Adrenal gland (tissue), 9 donors: ENCODE measurements at regions not wholly inside any gene's neighbourhood (a gene's known extent, or its start where the extent isn't known, plus 50 kb on each side); places are given as distances from the start of the nearest gene placed in this dataset.

Source experiments
- DNase-seq, 7 donors: peaks; one replicate each; pipeline ENCODE4 v3.0.0-alpha.2; 2019 to 2020
- H3K27ac ChIP-seq, 5 donors: fragments of 200-600 bp; sonication (generic) in 4 of 5; 1 replicate in 3 of 5; 2 replicates in 2 of 5; pipeline versions ENCODE4 v1.5.1 to v1.8.0; 2016 to 2020; ENCODE audit warnings: mild to moderate bottlenecking in 1 of 5
- H3K27me3 ChIP-seq: fragments of 200-600 bp; 2 replicates; pipeline ENCODE4 v1.8.0; 2021
- H3K36me3 ChIP-seq, 2 donors: fragments of 200-600 bp; replicated peaks in 1 of 2; 1 replicate in 1 of 2; 2 replicates in 1 of 2; pipeline versions ENCODE4 v1.5.1 to v1.8.0; 2018 to 2022
- H3K4me1 ChIP-seq, 2 donors: fragments of 200-600 bp; replicated peaks in 1 of 2; 1 replicate in 1 of 2; 2 replicates in 1 of 2; pipeline versions ENCODE4 v1.5.1 to v1.8.0; 2018 to 2021
- H3K4me3 ChIP-seq, 4 donors: fragments of 200-600 bp; sonication (generic) in 3 of 4; one replicate each; pipeline ENCODE4 v1.5.1; 2016 to 2018
- H3K9me3 ChIP-seq, 3 donors: fragments of 200-600 bp; sonication (generic) in 1 of 3; replicated peaks in 1 of 3; 1 replicate in 2 of 3; 2 replicates in 1 of 3; pipeline versions ENCODE4 v1.5.1 to v1.8.0; 2016 to 2021
- POLR2A ChIP-seq, 2 donors: fragments of 450-650 bp; IDR thresholded peaks; one replicate each; pipeline ENCODE4 v1.6.1; 2017; ENCODE audit warnings: antibody characterized with exemption in 2 of 2, mild to moderate bottlenecking in 2 of 2, moderate library complexity in 1 of 2
- WGBS, 4 donors: extraction: QIAGEN DNeasy Blood & Tissue Kit in 2 of 4; methylation state at CpG; one replicate each; pipeline versions ENCODE4 v1.1.5 to v1.1.7; 2013 to 2017; 5-methylcytosine and 5-hydroxymethylcytosine counted together
- intact Hi-C, 2 donors: fragments of 100-400 bp; cut with DNase I; formaldehyde crosslinking; loops; one replicate each; pipeline versions ENCODE4 v1.14.1 to v1.15.0; 2022 to 2023
- TF ChIP-seq, protein P1 (sequence below), 6 experiments: fragments of 450-650 bp in 4 of 6; fragments of 200-600 bp in 2 of 6; sonication (generic) in 1 of 6; IDR thresholded peaks; 1 replicate in 5 of 6; 2 replicates in 1 of 6; pipeline versions ENCODE4 v1.5.1 to v1.8.0; 2016 to 2021; ENCODE audit warnings: antibody characterized with exemption in 6 of 6, mild to moderate bottlenecking in 2 of 6, moderate library complexity in 1 of 6
- donor health status: healthy with polysubstance abuse.
- donor health status: Bipolar disorder and iron deficiency.
- donor health status: DM: yes; HTN: yes; CAD: no.
- donor health status: DM: no; HTN: no; CAD: no.
- donor health status: DM: no; HTN: no; CAD: no.

DNA sequence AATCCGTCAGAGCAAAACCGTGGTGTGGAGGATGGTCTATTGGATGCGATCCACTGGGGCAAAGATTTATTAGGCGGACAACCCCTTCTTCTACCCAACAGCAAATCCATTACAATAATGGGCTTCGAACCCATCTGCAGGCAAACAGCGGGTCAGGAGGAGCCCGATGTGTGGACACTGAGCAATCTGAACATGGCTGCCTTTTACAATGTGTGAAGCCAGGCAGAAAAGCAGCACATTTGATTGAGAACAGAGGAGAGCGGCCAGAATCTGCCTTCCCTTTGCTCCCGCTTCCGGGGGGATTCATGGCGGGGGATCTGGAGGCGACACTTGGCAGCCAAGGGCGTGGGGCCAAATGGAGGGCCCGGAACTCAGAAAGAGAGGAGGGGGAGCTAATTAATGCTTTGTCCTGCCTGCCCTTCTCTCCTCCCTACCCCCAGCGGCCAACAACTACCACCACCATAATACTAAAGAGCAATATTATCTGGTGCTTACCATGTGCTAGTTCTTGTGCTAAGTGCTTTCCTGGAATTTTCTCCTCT is 133.0 kb downstream of the EMX2 start:
- Histone ChIP-seq H3K27ac (no peak overlapping the region), H3K4me1 (no peaks in the 10 kb centered on the region), H3K4me3 (no peak overlapping the region), H3K36me3 (no peaks in the 10 kb centered on the region), H3K9me3 (no peaks in the 10 kb centered on the region), H3K27me3 (no peaks in the 10 kb centered on the region)
- 27 to 47% (median 44%) methylated on average over 15 of the region's 15 CpGs for WGBS, 4 donors
- no peak for DNase-seq
- intact Hi-C loops = no loop called here
- no peak for TF ChIP-seq POLR2A (IDR thresholded peaks at IDR 0.05)
- TF ChIP-seq, protein P1, sequence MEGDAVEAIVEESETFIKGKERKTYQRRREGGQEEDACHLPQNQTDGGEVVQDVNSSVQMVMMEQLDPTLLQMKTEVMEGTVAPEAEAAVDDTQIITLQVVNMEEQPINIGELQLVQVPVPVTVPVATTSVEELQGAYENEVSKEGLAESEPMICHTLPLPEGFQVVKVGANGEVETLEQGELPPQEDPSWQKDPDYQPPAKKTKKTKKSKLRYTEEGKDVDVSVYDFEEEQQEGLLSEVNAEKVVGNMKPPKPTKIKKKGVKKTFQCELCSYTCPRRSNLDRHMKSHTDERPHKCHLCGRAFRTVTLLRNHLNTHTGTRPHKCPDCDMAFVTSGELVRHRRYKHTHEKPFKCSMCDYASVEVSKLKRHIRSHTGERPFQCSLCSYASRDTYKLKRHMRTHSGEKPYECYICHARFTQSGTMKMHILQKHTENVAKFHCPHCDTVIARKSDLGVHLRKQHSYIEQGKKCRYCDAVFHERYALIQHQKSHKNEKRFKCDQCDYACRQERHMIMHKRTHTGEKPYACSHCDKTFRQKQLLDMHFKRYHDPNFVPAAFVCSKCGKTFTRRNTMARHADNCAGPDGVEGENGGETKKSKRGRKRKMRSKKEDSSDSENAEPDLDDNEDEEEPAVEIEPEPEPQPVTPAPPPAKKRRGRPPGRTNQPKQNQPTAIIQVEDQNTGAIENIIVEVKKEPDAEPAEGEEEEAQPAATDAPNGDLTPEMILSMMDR (IDR thresholded peaks at IDR 0.05) = no peak

DNA sequence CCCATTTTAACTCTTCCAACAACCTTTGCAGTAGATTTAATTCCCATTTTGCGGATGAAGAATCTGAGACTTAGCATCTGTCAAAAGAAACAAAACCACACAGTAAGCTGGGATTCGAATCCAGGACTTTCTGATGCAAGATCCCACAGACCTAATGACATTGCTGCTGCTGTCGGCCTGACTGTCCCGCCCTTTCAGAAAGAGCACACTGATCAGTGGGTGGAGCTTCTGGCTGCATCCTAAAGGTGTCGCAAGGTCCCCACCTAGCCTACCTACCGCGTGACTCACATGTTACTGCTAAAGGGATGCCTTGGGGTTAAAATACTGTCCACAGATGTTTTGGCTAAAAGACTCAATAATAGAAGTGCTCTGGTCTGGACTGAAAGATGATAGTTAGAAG is 134.7 kb downstream of the EMX2 start:
- Histone ChIP-seq H3K4me3 (no peak overlapping the region), H3K36me3 (no peaks in the 10 kb centered on the region), H3K9me3 (no peaks in the 10 kb centered on the region), H3K4me1 (no peaks in the 10 kb centered on the region), H3K27ac (no peak overlapping the region), H3K27me3 (no peaks in the 10 kb centered on the region)
- no peak for TF ChIP-seq POLR2A (IDR thresholded peaks at IDR 0.05)
- TF ChIP-seq, protein P1 (IDR thresholded peaks at IDR 0.05) = no peak
- intact Hi-C loops = no loop called here
- 57 to 71% (median 60%) methylated on average over 6 to 7 of the region's 7 CpGs for WGBS, 4 donors
- DNase-seq = no peak

DNA sequence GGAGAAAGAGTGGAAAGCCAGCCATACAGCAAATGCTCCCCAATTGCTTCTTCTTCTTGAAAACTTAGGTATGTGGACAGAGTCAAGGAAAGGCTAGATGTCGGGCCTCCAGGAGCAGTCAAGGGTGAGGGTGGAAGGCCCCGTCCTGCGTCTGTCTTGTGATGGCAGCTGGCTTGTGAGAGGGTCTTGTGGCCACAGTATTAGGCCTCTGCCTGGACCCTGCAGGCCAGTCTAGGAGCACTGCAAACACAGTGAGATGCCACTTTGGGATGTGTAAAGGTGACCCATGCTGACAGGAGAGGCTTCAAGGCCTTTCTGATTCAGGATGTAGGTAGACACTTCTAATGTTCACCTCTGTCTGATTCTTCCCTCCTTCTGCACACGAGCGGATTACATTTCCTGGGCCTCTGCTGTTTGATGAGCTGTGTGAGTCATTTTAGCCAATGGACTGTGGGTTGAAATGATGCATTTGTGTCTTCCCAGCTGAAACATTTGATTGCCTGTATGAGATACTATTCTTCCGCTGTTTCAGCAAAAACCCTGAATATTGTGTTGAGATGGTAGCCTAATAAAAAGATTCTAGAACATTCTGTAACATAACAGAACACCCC is 135.4 kb downstream of the EMX2 start:
- H3K4me3 ChIP-seq = no peak overlapping the region
- WGBS, 4 donors = 72 to 82% (median 75%) methylated on average over 6 of the region's 6 CpGs
- intact Hi-C loops = no loop called here
- TF ChIP-seq POLR2A (IDR thresholded peaks at IDR 0.05) = no peak
- TF ChIP-seq, protein P1 (IDR thresholded peaks at IDR 0.05) = no peak
- no peak for DNase-seq
- no peaks in the 10 kb centered on the region for H3K9me3 ChIP-seq
- no peak overlapping the region for H3K27ac ChIP-seq
- H3K4me1 ChIP-seq = no peaks in the 10 kb centered on the region
- H3K27me3 ChIP-seq = no peaks in the 10 kb centered on the region
- H3K36me3 ChIP-seq = no peaks in the 10 kb centered on the region

DNA sequence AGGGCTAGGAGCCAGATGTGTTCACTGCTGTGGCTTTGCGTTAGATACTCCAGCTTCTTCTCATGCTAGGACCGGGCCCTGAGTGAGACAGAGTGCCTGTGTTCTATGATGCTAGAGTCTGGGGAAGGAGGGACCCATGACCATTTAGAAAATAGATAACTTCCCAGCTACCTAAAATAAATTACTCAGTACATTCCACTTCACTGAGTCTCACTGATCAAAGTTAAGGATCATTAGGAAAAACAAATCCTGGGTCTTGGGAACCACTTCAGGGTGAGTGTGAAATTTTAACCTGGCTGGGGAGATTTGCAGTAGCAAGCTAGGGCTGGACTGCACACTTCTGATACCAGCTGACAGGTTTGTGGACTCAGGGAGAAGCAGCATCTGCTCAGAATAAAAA is 138.1 kb downstream of the EMX2 start:
- WGBS, 4 donors = 67 to 92% (median 87%) methylated on average over 2 of the region's 2 CpGs
- no peak overlapping the region for H3K4me3 ChIP-seq
- no peaks in the 10 kb centered on the region for H3K9me3 ChIP-seq

More for the DNA sequence above, 138.1 kb downstream of the EMX2 start:
- no peak for DNase-seq
- intact Hi-C loops = no loop called here
- Histone ChIP-seq H3K4me1 (no peaks in the 10 kb centered on the region), H3K27ac (no peak overlapping the region), H3K36me3 (no peaks in the 10 kb centered on the region), H3K27me3 (no peaks in the 10 kb centered on the region)
- TF ChIP-seq, protein P1 (IDR thresholded peaks at IDR 0.05) = no peak
- no peak for TF ChIP-seq POLR2A (IDR thresholded peaks at IDR 0.05)
